ENCODE measurements at regions not wholly inside any gene's neighbourhood (a gene's known extent, or its start where the extent isn't known, plus 50 kb on each side); places are given as distances from the start of the nearest gene placed in this dataset.

DNA sequence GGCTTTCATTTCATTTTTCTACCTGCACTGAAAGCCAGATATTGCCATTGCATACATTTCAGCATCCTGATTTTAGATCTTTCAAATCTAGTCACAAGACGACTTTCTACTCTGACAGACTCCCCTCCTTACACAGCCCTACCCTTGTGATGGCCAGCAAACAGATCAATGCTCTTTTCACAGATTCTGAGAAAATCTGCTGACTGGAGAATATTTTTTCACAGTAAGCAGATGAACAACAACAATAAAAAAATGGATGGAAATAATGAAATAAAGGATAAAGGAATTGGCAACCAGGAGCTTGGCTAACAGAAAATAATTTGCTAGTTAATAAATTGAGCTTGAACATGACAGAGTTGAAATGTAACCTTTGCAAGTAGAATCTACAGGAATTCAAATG, 527.2 kb downstream of the IRS1 start:
- no peak overlapping the region for H3K4ac ChIP-seq (ENCODE audit: low read depth, low read length)
- no peak overlapping the region for H2BK120ac ChIP-seq (ENCODE audit: low read depth, low read length, poor library complexity, severe bottlenecking)
- no peaks in the 10 kb centered on the region for H3K9me3 ChIP-seq (ENCODE audit: control insufficient read depth, low read depth, low read length)
- Mint-ChIP-seq H3K27ac (no peak overlapping the region), H3K4me3 (no peak overlapping the region), H3K4me1 (no peaks in the 10 kb centered on the region), H3K27me3 (ENCODE audit: low read depth) (no peaks in the 10 kb centered on the region), H3K9me3 (no peaks in the 10 kb centered on the region), H3K36me3 (ENCODE audit: insufficient read depth in 1 of 3, low read depth in 3 of 3) (no peaks in the 10 kb centered on the region)
- no peak overlapping the region for H3K18ac ChIP-seq (ENCODE audit: insufficient read length, low read depth, low read length)
- H2BK20ac ChIP-seq (ENCODE audit: low read depth, low read length, poor library complexity, severe bottlenecking): no peak overlapping the region
- H3K79me2 ChIP-seq (ENCODE audit: insufficient read depth, low read length): no peaks in the 10 kb centered on the region
- no peak for TF ChIP-seq CTCF (conservative IDR thresholded peaks at IDR 0.05)
- WGBS (ENCODE audit: extremely low coverage, insufficient read length, low lambda C conversion rate): no CpG with 5 or more reads among the region's 1 CpG
- H2AK5ac ChIP-seq (ENCODE audit: insufficient read length, low read length): no peak overlapping the region
- H3K14ac ChIP-seq (ENCODE audit: insufficient read depth, low read length): no peak overlapping the region
- no peak overlapping the region for H2BK5ac ChIP-seq (ENCODE audit: insufficient read length, low read length)
- no peak for DNase-seq
- H3K27ac ChIP-seq (ENCODE audit: insufficient read length, low read depth, low read length): no peak overlapping the region
- no peak overlapping the region for H4K5ac ChIP-seq (ENCODE audit: insufficient read length, low read depth, low read length)
- H2AFZ ChIP-seq (ENCODE audit: low read length): no peak overlapping the region
- H3K4me1 ChIP-seq (ENCODE audit: insufficient read depth, low read length): no peaks in the 10 kb centered on the region
- no peak overlapping the region for H3K23ac ChIP-seq (ENCODE audit: insufficient read length, low read depth, low read length)
- H3K27me3 ChIP-seq (ENCODE audit: insufficient read depth, low read length): no peaks in the 10 kb centered on the region
- H3K23me2 ChIP-seq (ENCODE audit: insufficient read length, low read depth, low read length, poor library complexity, severe bottlenecking): no peaks in the 10 kb centered on the region
- no peaks in the 10 kb centered on the region for H3K79me1 ChIP-seq (ENCODE audit: insufficient read depth, low read depth, low read length, poor library complexity, severe bottlenecking)
- H4K91ac ChIP-seq (ENCODE audit: insufficient read length, low read depth, low read length): no peak overlapping the region
- no peak overlapping the region for H3K9ac ChIP-seq (ENCODE audit: extremely low read depth, insufficient read length, low read length)
- no peak overlapping the region for H2BK15ac ChIP-seq (ENCODE audit: low read depth, low read length)
- H4K8ac ChIP-seq (replicated peaks; ENCODE audit: insufficient read length, low read depth, low read length): no peak overlapping the region
- H4K20me1 ChIP-seq (ENCODE audit: control insufficient read depth, insufficient read depth, insufficient read length): no peaks in the 10 kb centered on the region
- H2BK12ac ChIP-seq (ENCODE audit: insufficient read length, low read depth, low read length): no peak overlapping the region
- no peak overlapping the region for H3K4me2 ChIP-seq (ENCODE audit: insufficient read depth, insufficient read length, low read length)
- no peak overlapping the region for H3T11ph ChIP-seq (ENCODE audit: low read length)
- no peak overlapping the region for H3K56ac ChIP-seq (ENCODE audit: insufficient read length, low read depth, low read length)

Measured in H9 (cell line).